ENCODE measurements at regions not wholly inside any gene's neighbourhood (a gene's known extent, or its start where the extent isn't known, plus 50 kb on each side); places are given as distances from the start of the nearest gene placed in this dataset.

DNA sequence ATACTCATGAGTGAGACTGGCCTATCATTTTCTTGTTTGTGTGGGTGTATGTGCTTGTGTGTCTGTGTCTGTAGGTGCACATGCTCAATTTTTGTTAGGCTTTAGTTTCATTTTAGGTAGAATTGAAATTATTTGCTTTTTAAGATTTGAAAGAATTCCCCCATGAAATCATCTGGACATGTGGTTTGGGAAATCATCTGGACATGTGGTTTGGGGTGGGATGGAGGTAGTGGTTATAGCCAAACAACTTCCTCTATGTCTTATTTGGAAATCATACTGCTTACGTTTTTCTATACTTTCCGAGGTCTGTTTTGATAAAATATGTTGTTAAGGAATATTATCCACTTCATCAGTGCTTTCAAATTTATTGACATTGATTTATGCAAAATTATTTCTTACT, 485.4 kb upstream of the CLINT1 start:
- Histone ChIP-seq H3K79me2 (ENCODE audit: insufficient read depth, low read length) (no peaks in the 10 kb centered on the region), H3K4me3 (replicated peaks in 1 of 3; ENCODE audit: insufficient read depth in 1 of 3, low read depth in 2 of 3, low read length in 3 of 3) (no peak overlapping the region), H3K36me3 (replicated peaks in 1 of 2; ENCODE audit: control insufficient read depth in 1 of 2, insufficient read depth in 2 of 2, low read length in 2 of 2) (no peaks in the 10 kb centered on the region), H3K4me1 (ENCODE audit: insufficient read depth, low read length) (no peaks in the 10 kb centered on the region), H3K4me2 (ENCODE audit: low read depth, low read length) (no peak overlapping the region), H3K9ac (ENCODE audit: insufficient read depth, low read depth, low read length) (no peak overlapping the region), H4K20me1 (ENCODE audit: insufficient read depth, low read length) (no peaks in the 10 kb centered on the region), H3K27me3 (ENCODE audit: control insufficient read depth in 1 of 2, insufficient read depth in 2 of 2, low read length in 2 of 2) (no peaks in the 10 kb centered on the region; a peak in 1 of 5 replicates), H3K9me3 (ENCODE audit: low read length) (peaks cover 36% of the 10 kb centered on the region), H2AFZ (ENCODE audit: low read length) (no peak overlapping the region), H3K27ac (ENCODE audit: extremely low read length, insufficient read depth, low read length) (no peak overlapping the region)
- DNase-seq (ENCODE audit: low spot score) (no peak), FAIRE-seq (no peak), ATAC-seq (no peak)
- BruUV-seq (replicated peaks): no TSS peak
- WGBS (ENCODE audit: low lambda C conversion rate): 0% methylated on average over 2 of the region's 2 CpGs
- ChIA-PET CTCF (ENCODE audit: low intra/inter-chr PET ratio, low total read pairs) (no interaction called here), POLR2A (no interaction called here)
- intact Hi-C loops (cut with micrococcal nuclease; ENCODE audit: unreplicated experiment): no loop called here
- in situ Hi-C loops (cut with HindIII; ENCODE audit: extremely low pct_ligation_motif_present, low pct_unique_long_range_greater_than_20kb): no loop called here
- TF ChIP-seq CSRNP1 (CRISPR knock-in tag; IDR thresholded peaks at IDR 0.05): no peak
- no peak for TF ChIP-seq ZNF776 (CRISPR knock-in tag; IDR thresholded peaks at IDR 0.05)
- no peak for TF ChIP-seq RNF219 (CRISPR knock-in tag; IDR thresholded peaks at IDR 0.05)
- TF ChIP-seq PRDM15 (CRISPR knock-in tag; IDR thresholded peaks at IDR 0.05): no peak
- no peak for TF ChIP-seq ZSCAN30 (CRISPR knock-in tag; IDR thresholded peaks at IDR 0.05)
- TF ChIP-seq CAMTA2 (CRISPR knock-in tag; IDR thresholded peaks at IDR 0.05; ENCODE audit: borderline replicate concordance): no peak
- no peak for TF ChIP-seq KDM3A (CRISPR knock-in tag; IDR thresholded peaks at IDR 0.05; ENCODE audit: low read depth)
- no peak for TF ChIP-seq ZNF552 (CRISPR knock-in tag; IDR thresholded peaks at IDR 0.05; ENCODE audit: borderline replicate concordance)
- no peak for TF ChIP-seq DBP (CRISPR knock-in tag; IDR thresholded peaks at IDR 0.05; ENCODE audit: not compliant biosample characterization)
- TF ChIP-seq, protein P1, sequence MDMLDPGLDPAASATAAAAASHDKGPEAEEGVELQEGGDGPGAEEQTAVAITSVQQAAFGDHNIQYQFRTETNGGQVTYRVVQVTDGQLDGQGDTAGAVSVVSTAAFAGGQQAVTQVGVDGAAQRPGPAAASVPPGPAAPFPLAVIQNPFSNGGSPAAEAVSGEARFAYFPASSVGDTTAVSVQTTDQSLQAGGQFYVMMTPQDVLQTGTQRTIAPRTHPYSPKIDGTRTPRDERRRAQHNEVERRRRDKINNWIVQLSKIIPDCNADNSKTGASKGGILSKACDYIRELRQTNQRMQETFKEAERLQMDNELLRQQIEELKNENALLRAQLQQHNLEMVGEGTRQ (IDR thresholded peaks at IDR 0.05; ENCODE audit: low read depth, low read length): no peak
- TF ChIP-seq, protein P1 (CRISPR knock-in tag; IDR thresholded peaks at IDR 0.05; ENCODE audit: borderline replicate concordance): no peak
- TF ChIP-seq MYPOP (CRISPR knock-in tag; IDR thresholded peaks at IDR 0.05): no peak
- TF ChIP-seq ZNF652 (CRISPR knock-in tag; IDR thresholded peaks at IDR 0.05; ENCODE audit: borderline replicate concordance, low read depth): no peak
